ENCODE measurements at regions not wholly inside any gene's neighbourhood (a gene's known extent, or its start where the extent isn't known, plus 50 kb on each side); places are given as distances from the start of the nearest gene placed in this dataset.

GRCh38 chr5:147162740-147163139 lies 72.1 kb upstream of the STK32A start:
- TF ChIP-seq EZH2 (IDR thresholded peaks at IDR 0.05; ENCODE audit: low read length) = no peak
- TF ChIP-seq CTCF (optimal IDR thresholded peaks at IDR 0.05 in 1 of 3, IDR thresholded peaks at IDR 0.05 in 1 of 3, conservative IDR thresholded peaks at IDR 0.05 in 1 of 3; ENCODE audit: extremely low read depth in 1 of 3, insufficient read depth in 2 of 3, low read length in 3 of 3) = no peak
- H3K9me3 ChIP-seq (ENCODE audit: control insufficient read depth, low read depth, low read length) = no peaks in the 10 kb centered on the region
- no peak overlapping the region for H3K27ac ChIP-seq (ENCODE audit: control insufficient read depth, insufficient read depth, low read length)
- no peaks in the 10 kb centered on the region for H3K9me1 ChIP-seq (ENCODE audit: control insufficient read depth, extremely low read depth, insufficient read depth, low read length)
- no peak overlapping the region for H3K4me3 ChIP-seq (ENCODE audit: control insufficient read depth in 2 of 3, extremely low read depth in 1 of 3, insufficient read depth in 2 of 3, low read depth in 1 of 3, low read length in 3 of 3)
- no peak overlapping the region for H2AFZ ChIP-seq (ENCODE audit: control insufficient read depth, low read length)
- no peaks in the 10 kb centered on the region for H3K27me3 ChIP-seq (ENCODE audit: control insufficient read depth, extremely low read depth, insufficient read depth, low read length)
- no peaks in the 10 kb centered on the region for H4K20me1 ChIP-seq (ENCODE audit: control insufficient read depth, extremely low read depth, insufficient read depth, low read length)
- no peak overlapping the region for H3K4me2 ChIP-seq (ENCODE audit: control insufficient read depth, extremely low read depth, insufficient read depth, low read depth, low read length)
- H3K4me1 ChIP-seq (ENCODE audit: control insufficient read depth, extremely low read depth, insufficient read depth, low read length) = no peaks in the 10 kb centered on the region
- no peak overlapping the region for H3K9ac ChIP-seq (ENCODE audit: control insufficient read depth, extremely low read depth, insufficient read depth, low read length)
- FAIRE-seq = no peak
- H3K36me3 ChIP-seq (ENCODE audit: control insufficient read depth in 2 of 2, extremely low read depth in 1 of 2, insufficient read depth in 2 of 2, low read length in 2 of 2) = no peaks in the 10 kb centered on the region
- dilution Hi-C loops (cut with MboI; ENCODE audit: extremely low pct_ligation_motif_present, low sequenced_read_pairs) = no loop called here
- DNase-seq (ENCODE audit: low read depth, low spot score) = no peak
- H3K79me2 ChIP-seq (ENCODE audit: control insufficient read depth, insufficient read depth, low read length) = no peaks in the 10 kb centered on the region

- Histone ChIP-seq H3K36me3 (ENCODE audit: control insufficient read depth in 2 of 2, extremely low read depth in 1 of 2, insufficient read depth in 2 of 2, low read length in 2 of 2) (no peaks in the 10 kb centered on the region), H3K4me3 (ENCODE audit: control insufficient read depth in 2 of 3, extremely low read depth in 1 of 3, insufficient read depth in 2 of 3, low read depth in 1 of 3, low read length in 3 of 3) (no peak overlapping the region), H3K27ac (ENCODE audit: control insufficient read depth, insufficient read depth, low read length) (no peak overlapping the region), H2AFZ (ENCODE audit: control insufficient read depth, low read length) (no peak overlapping the region), H3K79me2 (ENCODE audit: control insufficient read depth, insufficient read depth, low read length) (no peaks in the 10 kb centered on the region), H3K9ac (ENCODE audit: control insufficient read depth, extremely low read depth, insufficient read depth, low read length) (no peak overlapping the region), H3K4me1 (ENCODE audit: control insufficient read depth, extremely low read depth, insufficient read depth, low read length) (no peaks in the 10 kb centered on the region), H4K20me1 (ENCODE audit: control insufficient read depth, extremely low read depth, insufficient read depth, low read length) (no peaks in the 10 kb centered on the region), H3K9me1 (ENCODE audit: control insufficient read depth, extremely low read depth, insufficient read depth, low read length) (no peaks in the 10 kb centered on the region), H3K27me3 (ENCODE audit: control insufficient read depth, extremely low read depth, insufficient read depth, low read length) (no peaks in the 10 kb centered on the region), H3K4me2 (ENCODE audit: control insufficient read depth, extremely low read depth, insufficient read depth, low read depth, low read length) (no peak overlapping the region), H3K9me3 (ENCODE audit: control insufficient read depth, low read depth, low read length) (no peaks in the 10 kb centered on the region)
- dilution Hi-C loops (cut with MboI; ENCODE audit: extremely low pct_ligation_motif_present, low sequenced_read_pairs) = no loop called here
- TF ChIP-seq EZH2 (IDR thresholded peaks at IDR 0.05; ENCODE audit: low read length) (no peak), CTCF (optimal IDR thresholded peaks at IDR 0.05 in 1 of 3, IDR thresholded peaks at IDR 0.05 in 1 of 3, conservative IDR thresholded peaks at IDR 0.05 in 1 of 3; ENCODE audit: extremely low read depth in 1 of 3, insufficient read depth in 2 of 3, low read length in 3 of 3) (no peak)
- FAIRE-seq (no peak), DNase-seq (ENCODE audit: low read depth, low spot score) (no peak)
Measured at GRCh38 chr5:147167529-147167928, 67.3 kb upstream of the STK32A start.
